ENCODE measurements at regions not wholly inside any gene's neighbourhood (a gene's known extent, or its start where the extent isn't known, plus 50 kb on each side); places are given as distances from the start of the nearest gene placed in this dataset.

DNA sequence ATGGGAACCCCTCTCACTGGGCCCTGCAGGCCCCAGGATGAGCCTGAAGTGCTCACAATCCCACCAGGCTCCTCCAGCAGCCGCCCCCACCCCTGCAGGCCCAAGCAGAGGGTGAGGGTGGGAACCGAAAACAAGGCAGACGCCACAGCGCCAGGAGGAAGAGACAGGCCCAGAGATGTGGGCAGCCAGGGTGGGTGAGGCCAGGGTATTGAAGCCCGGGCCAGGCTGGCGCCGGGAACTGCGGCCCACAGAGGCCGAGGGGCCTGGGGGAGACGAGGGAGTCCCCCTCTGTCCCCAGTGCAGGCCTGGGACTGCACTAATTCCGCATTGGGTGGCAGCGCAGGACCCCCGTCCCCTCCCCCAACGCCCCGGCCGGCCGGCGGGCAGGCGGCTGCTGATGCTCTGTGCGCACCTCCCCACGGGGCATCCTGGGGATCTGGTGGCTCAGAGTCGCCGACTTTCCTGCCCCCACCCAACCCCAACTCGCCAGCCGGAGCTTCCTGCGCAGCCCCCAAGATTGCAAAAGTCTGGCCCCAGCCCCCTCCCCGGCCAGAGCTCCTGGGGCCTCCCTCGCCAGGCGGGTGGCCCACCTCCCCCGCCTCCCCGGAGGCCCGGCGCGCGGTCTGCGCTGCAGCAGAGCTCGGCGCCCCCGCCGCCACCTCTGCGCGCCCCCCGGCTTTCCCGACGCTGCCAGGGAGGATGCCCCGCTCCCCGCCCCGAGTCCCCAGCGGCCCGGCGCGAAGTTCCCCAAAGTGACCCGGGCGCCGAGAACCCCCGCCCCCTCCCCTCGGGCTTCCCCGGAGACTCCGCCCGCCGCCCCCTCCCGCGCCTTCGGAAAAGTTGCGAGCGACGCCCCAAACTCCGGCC, 107.8 kb downstream of the ENGASE start:
- TF ChIP-seq, protein P1, sequence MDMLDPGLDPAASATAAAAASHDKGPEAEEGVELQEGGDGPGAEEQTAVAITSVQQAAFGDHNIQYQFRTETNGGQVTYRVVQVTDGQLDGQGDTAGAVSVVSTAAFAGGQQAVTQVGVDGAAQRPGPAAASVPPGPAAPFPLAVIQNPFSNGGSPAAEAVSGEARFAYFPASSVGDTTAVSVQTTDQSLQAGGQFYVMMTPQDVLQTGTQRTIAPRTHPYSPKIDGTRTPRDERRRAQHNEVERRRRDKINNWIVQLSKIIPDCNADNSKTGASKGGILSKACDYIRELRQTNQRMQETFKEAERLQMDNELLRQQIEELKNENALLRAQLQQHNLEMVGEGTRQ (IDR thresholded peaks at IDR 0.05) = no peak
- TF ChIP-seq, protein P2, sequence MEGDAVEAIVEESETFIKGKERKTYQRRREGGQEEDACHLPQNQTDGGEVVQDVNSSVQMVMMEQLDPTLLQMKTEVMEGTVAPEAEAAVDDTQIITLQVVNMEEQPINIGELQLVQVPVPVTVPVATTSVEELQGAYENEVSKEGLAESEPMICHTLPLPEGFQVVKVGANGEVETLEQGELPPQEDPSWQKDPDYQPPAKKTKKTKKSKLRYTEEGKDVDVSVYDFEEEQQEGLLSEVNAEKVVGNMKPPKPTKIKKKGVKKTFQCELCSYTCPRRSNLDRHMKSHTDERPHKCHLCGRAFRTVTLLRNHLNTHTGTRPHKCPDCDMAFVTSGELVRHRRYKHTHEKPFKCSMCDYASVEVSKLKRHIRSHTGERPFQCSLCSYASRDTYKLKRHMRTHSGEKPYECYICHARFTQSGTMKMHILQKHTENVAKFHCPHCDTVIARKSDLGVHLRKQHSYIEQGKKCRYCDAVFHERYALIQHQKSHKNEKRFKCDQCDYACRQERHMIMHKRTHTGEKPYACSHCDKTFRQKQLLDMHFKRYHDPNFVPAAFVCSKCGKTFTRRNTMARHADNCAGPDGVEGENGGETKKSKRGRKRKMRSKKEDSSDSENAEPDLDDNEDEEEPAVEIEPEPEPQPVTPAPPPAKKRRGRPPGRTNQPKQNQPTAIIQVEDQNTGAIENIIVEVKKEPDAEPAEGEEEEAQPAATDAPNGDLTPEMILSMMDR (IDR thresholded peaks at IDR 0.05) = no peak
- TF ChIP-seq CHD2 (IDR thresholded peaks at IDR 0.05; ENCODE audit: low read length, partially characterized antibody) (no peak), ESRRA (IDR thresholded peaks at IDR 0.05; ENCODE audit: borderline replicate concordance, low read length) (no peak), JUNB (IDR thresholded peaks at IDR 0.05) (no peak), HOXA7 (CRISPR knock-in tag; IDR thresholded peaks at IDR 0.05) (no peak), RCOR1 (IDR thresholded peaks at IDR 0.05; ENCODE audit: low read depth, low read length) (no peak), HDAC2 (IDR thresholded peaks at IDR 0.05) (no peak), HOXB13 (CRISPR knock-in tag; IDR thresholded peaks at IDR 0.05; ENCODE audit: low read depth) (no peak), FOSL2 (IDR thresholded peaks at IDR 0.05) (no peak), FOSL2 (CRISPR knock-in tag; IDR thresholded peaks at IDR 0.05) (no peak)
- TF ChIP-seq, protein P3, sequence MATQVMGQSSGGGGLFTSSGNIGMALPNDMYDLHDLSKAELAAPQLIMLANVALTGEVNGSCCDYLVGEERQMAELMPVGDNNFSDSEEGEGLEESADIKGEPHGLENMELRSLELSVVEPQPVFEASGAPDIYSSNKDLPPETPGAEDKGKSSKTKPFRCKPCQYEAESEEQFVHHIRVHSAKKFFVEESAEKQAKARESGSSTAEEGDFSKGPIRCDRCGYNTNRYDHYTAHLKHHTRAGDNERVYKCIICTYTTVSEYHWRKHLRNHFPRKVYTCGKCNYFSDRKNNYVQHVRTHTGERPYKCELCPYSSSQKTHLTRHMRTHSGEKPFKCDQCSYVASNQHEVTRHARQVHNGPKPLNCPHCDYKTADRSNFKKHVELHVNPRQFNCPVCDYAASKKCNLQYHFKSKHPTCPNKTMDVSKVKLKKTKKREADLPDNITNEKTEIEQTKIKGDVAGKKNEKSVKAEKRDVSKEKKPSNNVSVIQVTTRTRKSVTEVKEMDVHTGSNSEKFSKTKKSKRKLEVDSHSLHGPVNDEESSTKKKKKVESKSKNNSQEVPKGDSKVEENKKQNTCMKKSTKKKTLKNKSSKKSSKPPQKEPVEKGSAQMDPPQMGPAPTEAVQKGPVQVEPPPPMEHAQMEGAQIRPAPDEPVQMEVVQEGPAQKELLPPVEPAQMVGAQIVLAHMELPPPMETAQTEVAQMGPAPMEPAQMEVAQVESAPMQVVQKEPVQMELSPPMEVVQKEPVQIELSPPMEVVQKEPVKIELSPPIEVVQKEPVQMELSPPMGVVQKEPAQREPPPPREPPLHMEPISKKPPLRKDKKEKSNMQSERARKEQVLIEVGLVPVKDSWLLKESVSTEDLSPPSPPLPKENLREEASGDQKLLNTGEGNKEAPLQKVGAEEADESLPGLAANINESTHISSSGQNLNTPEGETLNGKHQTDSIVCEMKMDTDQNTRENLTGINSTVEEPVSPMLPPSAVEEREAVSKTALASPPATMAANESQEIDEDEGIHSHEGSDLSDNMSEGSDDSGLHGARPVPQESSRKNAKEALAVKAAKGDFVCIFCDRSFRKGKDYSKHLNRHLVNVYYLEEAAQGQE (IDR thresholded peaks at IDR 0.05) = no peak
- TF ChIP-seq, protein P4, sequence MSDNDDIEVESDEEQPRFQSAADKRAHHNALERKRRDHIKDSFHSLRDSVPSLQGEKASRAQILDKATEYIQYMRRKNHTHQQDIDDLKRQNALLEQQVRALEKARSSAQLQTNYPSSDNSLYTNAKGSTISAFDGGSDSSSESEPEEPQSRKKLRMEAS (IDR thresholded peaks at IDR 0.05) = no peak
- TF ChIP-seq, protein P5, sequence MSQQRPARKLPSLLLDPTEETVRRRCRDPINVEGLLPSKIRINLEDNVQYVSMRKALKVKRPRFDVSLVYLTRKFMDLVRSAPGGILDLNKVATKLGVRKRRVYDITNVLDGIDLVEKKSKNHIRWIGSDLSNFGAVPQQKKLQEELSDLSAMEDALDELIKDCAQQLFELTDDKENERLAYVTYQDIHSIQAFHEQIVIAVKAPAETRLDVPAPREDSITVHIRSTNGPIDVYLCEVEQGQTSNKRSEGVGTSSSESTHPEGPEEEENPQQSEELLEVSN (IDR thresholded peaks at IDR 0.05; ENCODE audit: borderline replicate concordance, low read depth) = no peak

All from A549 (cell line).